Hematopoietic multipotent progenitor cell treated with erythropoietin and hydrocortisone succinate and interleukin-3 and kit ligand, for 6 days (in vitro differentiated cells): ENCODE measurements at regions not wholly inside any gene's neighbourhood (a gene's known extent, or its start where the extent isn't known, plus 50 kb on each side); places are given as distances from the start of the nearest gene placed in this dataset.
"Not testable (repeated sequence)": the region's sequence is repeated elsewhere in the genome, so short reads cannot be mapped to it uniquely, and the experiment has no call there.

Source experiments
- DNase-seq: peaks from one replicate; pipeline ENCODE4 v3.0.0-alpha.2; 2015

DNA sequence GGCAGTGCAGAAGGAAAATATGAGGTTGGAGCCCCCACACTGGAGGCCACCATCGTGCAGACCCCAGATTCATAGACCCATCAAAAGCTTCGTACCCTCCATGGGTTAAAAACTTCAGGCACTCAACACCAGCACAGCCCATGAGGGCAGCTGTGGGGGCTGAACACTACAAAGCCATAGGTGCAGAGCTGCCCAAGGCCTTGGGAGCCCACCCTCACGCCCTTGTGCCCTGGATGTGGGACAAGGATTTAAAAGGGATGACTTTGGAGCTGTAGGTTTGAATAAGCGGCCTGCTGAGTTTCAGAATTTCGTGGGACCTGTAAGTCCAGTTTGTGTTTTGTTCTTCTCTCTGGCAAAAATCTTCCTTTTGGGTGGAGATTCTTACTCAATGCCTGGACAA lies 747.6 kb downstream of the SPATA31A6 start:
- DNase-seq = not testable (repeated sequence)

DNA sequence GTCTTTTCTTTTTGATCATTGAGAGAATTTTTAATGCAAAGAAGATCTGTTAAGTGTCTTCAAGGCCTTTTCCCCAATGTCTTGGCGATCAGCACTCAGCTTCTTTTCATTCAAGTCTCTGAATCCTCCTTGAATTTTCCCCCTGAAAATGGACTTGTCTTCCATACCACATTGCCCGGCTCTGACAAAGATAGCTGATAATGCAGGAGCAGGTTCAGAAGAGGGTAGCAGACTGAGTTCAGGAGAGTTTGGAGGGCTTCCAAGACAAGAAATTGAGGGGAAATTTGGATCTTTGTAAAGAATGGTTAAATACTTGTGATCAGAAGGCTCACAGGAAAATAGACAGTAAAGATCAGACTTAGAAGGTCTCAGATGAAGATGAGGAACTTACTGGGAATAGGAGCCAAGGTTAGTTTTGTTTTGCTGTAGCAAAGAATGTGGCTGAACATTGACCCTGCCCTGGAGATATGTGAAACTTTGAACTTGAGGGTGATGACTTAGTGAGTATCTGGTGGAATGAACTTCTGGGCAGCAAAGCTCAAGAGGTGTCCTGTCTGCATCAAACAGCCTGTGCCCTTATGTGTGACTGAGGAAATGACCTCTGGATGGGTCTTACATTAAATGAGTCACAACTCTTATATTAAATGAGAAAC lies 754.2 kb downstream of the SPATA31A6 start:
- not testable (repeated sequence) for DNase-seq

- not testable (repeated sequence) for DNase-seq
These were observed 763.6 kb downstream of the SPATA31A6 start for GRCh38 chr9:42947050-42947449.

DNA sequence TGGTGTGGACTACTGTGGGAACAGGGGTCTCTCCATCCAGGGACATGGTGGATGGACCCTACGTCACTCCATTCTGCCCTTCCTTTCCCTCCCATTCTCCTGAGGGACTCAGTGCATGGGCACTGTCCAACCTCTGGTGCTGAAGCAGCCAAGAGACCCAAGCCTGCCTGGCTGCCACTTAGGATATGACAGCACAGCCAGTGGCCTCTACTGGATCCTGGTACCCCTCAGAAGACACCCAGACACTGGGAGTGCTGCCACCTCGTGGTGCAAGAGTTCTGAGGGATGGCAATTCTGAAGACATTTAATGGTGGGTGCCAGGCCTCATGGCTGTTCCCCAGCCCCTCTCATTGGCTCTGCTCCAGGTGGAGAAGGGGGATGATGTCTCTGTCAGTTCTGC lies 767.8 kb downstream of the SPATA31A6 start:
- peak; percentile 2 for DNase-seq

DNA sequence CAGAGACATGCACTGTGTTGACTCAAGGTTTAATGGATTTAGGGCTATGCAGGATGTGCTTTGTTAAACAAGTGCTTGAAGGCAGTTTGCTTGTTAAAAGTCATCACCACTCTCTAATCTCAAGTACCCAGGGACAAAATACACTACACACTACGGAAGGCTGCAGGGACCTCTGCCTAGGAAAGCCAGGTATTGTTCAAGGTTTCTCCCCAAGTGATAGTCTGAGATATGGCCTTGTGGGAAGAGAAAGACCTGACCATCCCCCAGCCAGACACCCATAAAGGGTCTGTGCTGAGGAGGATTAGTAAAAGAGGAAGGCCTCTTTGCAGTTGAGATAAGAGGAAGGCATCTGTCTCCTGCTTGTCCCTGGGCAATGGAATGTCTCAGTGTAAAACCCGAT lies 781.7 kb downstream of the SPATA31A6 start:
- DNase-seq = not testable (repeated sequence)

DNA sequence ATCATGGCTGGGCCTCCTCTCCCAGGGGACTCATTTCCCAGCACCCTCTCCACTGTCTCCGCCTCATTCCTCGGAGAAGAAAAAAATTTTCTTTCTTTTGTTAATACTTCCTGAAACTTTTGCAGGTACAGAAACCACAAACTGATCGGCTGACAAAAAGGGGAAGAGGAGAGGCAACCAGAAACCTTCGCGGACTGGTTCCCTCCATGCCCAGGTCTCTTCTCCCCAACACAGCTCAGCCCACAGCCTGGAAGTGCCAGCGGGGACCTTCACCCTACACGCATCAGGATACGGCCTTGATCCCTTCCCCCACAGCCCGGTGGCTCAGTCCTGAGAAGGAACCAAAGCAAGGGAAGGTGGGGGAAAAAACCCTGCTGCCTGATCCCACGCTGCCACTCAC lies 788.4 kb downstream of the SPATA31A6 start:
- not testable (repeated sequence) for DNase-seq

DNA sequence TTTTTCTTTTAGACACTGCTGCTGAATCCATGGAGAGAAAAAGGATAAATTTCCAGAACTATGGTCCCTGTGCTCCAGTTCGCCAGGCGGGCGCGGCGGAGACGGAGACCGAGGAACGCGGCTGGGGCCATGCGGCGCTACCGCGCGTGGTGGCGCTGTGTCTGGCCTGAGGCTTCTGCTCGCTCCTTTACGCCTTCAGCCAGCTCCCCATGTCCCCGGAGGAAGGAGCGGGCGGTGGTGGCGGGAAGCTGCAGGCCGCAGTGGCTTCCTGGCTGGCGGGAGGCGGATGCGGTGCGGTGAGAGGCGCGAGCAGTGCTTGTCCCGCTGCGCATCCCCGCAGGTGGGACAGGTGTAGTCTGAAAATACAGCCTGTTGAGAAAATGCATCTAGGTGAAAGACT lies 791.3 kb downstream of the SPATA31A6 start:
- peak; percentile 1 for DNase-seq

- DNase-seq = not testable (repeated sequence)
These were observed 801.3 kb downstream of the SPATA31A6 start for GRCh38 chr9:42984761-42985160.
